RKO (cell line): ENCODE measurements at regions not wholly inside any gene's neighbourhood (a gene's known extent, or its start where the extent isn't known, plus 50 kb on each side); places are given as distances from the start of the nearest gene placed in this dataset.
A peak's percentile ranks its signal among the peaks of the same experiment; 100 is the strongest.

ENCODE experiments used
- DNase-seq: peaks from one replicate; pipeline ENCODE4 v3.0.0-alpha.2; 2016; ENCODE audit warnings: low spot score

- no peak for DNase-seq
Observed at GRCh38 chr4:19402581-19403065, 849.1 kb upstream of the SLIT2 start.

GRCh38 chr4:19401301-19402080, 850.2 kb upstream of the SLIT2 start:
- no peak for DNase-seq

- DNase-seq = no peak
Observed at GRCh38 chr4:19400820-19401219, 850.9 kb upstream of the SLIT2 start.

GRCh38 chr4:19399001-19399400, 852.7 kb upstream of the SLIT2 start:
- DNase-seq = no peak

GRCh38 chr4:19386786-19387185, 864.9 kb upstream of the SLIT2 start:
- no peak for DNase-seq

GRCh38 chr4:19382993-19383756, 868.5 kb upstream of the SLIT2 start:
- DNase-seq = no peak

GRCh38 chr4:19381068-19381467, 870.6 kb upstream of the SLIT2 start:
- peak; percentile 5 for DNase-seq

GRCh38 chr4:19380600-19380999, 871.1 kb upstream of the SLIT2 start:
- no peak for DNase-seq

GRCh38 chr4:19379191-19379708, 872.5 kb upstream of the SLIT2 start:
- no peak for DNase-seq

GRCh38 chr4:19375931-19376330, 875.8 kb upstream of the SLIT2 start:
- DNase-seq = no peak

GRCh38 chr4:19375136-19375804, 876.4 kb upstream of the SLIT2 start:
- DNase-seq = no peak

- DNase-seq = no peak
Observed at GRCh38 chr4:19372390-19372789, 879.3 kb upstream of the SLIT2 start.

GRCh38 chr4:19368800-19369199, 882.9 kb upstream of the SLIT2 start:
- peak; percentile 40 for DNase-seq

GRCh38 chr4:19366916-19367315, 884.8 kb upstream of the SLIT2 start:
- no peak for DNase-seq

- peak; percentile 10 for DNase-seq
Observed at GRCh38 chr4:19358015-19358414, 893.7 kb upstream of the SLIT2 start.

GRCh38 chr4:19349416-19349815, 902.3 kb upstream of the SLIT2 start:
- DNase-seq = no peak

GRCh38 chr4:19348746-19349145, 903.0 kb upstream of the SLIT2 start:
- DNase-seq = no peak

- no peak for DNase-seq
Observed at GRCh38 chr4:19346636-19347035, 905.1 kb upstream of the SLIT2 start.

GRCh38 chr4:19329631-19330030, 922.1 kb upstream of the SLIT2 start:
- no peak for DNase-seq

GRCh38 chr4:19329077-19329476, 922.6 kb upstream of the SLIT2 start:
- no peak for DNase-seq

- DNase-seq = no peak
Observed at GRCh38 chr4:19327364-19327763, 924.3 kb upstream of the SLIT2 start.

- DNase-seq = no peak
Observed at GRCh38 chr4:19324184-19324583, 927.5 kb upstream of the SLIT2 start.

GRCh38 chr4:19319607-19320006, 932.1 kb upstream of the SLIT2 start:
- no peak for DNase-seq
